IMR-90 (cell line): ENCODE measurements at regions not wholly inside any gene's neighbourhood (a gene's known extent, or its start where the extent isn't known, plus 50 kb on each side); places are given as distances from the start of the nearest gene placed in this dataset.

Experiments used
- ATAC-seq: fragments of 200-7000 bp; cut with Tn5 transposase; 2 replicates; pipeline ENCODE4 v1.9.1; 2020; ENCODE audit warnings: low read depth, mild to moderate bottlenecking, moderate library complexity
- BruUV-seq: library from RNA; stranded (reverse); fragments of 400-500 nt; replicated peaks from 2 replicates; lab custom pipeline; 2021; lab: Mats Ljungman, UMichigan
- CTCF ChIA-PET: fragments of 300-600 bp; formaldehyde crosslinking; extraction: SDS; loops from one replicate; lab custom pipeline; 2021; ENCODE audit warnings: antibody characterized with exemption; lab: Yijun Ruan, JAX
- POLR2A ChIA-PET: fragments of 300-600 bp; sonication (Branson Sonifier 250); formaldehyde crosslinking; loops from one replicate; lab custom pipeline; 2022; ENCODE audit warnings: antibody characterized with exemption; ENCODE audit not compliant: unreplicated experiment; lab: Charles Lee
- DNase-seq: peaks from one replicate; pipeline ENCODE4 v3.0.0; 2013
- H2AFZ ChIP-seq: replicated peaks from 2 replicates; pipeline ENCODE3; 2013; ENCODE audit warnings: low read length, mild to moderate bottlenecking; ENCODE audit not compliant: poor library complexity
- H2AK5ac ChIP-seq: 2 replicates; pipeline ENCODE4 v1.6.1; 2013; ENCODE audit warnings: low read depth, low read length, inconsistent platforms
- H2AK9ac ChIP-seq: replicated peaks from 2 replicates; pipeline ENCODE3; 2013; ENCODE audit warnings: mild to moderate bottlenecking, low read depth, low read length, moderate library complexity; ENCODE audit not compliant: poor library complexity
- H2BK120ac ChIP-seq: 2 replicates; pipeline ENCODE4 v1.6.1; 2013; ENCODE audit warnings: low read depth, low read length, inconsistent platforms
- H2BK15ac ChIP-seq: 3 replicates; pipeline ENCODE4 v1.6.1; 2013; ENCODE audit warnings: low read depth, low read length, inconsistent platforms
- H2BK20ac ChIP-seq: 2 replicates; pipeline ENCODE4 v1.6.1; 2013; ENCODE audit warnings: low read depth, mild to moderate bottlenecking, inconsistent platforms, low read length, moderate library complexity
- H2BK5ac ChIP-seq: 2 replicates; pipeline ENCODE4 v1.6.1; 2013; ENCODE audit warnings: mild to moderate bottlenecking, low read depth, low read length, inconsistent platforms; ENCODE audit not compliant: poor library complexity, severe bottlenecking
- H3K14ac ChIP-seq: replicated peaks from 2 replicates; pipeline ENCODE4 v1.6.1; 2013; ENCODE audit warnings: low read depth, low read length, inconsistent platforms
- H3K18ac ChIP-seq: 2 replicates; pipeline ENCODE4 v1.6.1; 2013; ENCODE audit warnings: low read depth, low read length, control low read depth
- H3K23ac ChIP-seq: 2 replicates; pipeline ENCODE4 v1.6.1; 2013; ENCODE audit warnings: low read depth, low read length, inconsistent platforms
- H3K27ac ChIP-seq: 2 replicates; pipeline ENCODE4 v1.5.1; 2013; ENCODE audit warnings: mild to moderate bottlenecking, control low read depth, low read length; ENCODE audit not compliant: insufficient read depth
- H3K27me3 ChIP-seq: 2 replicates; pipeline ENCODE4 v1.6.1; 2013; ENCODE audit warnings: low read length; ENCODE audit not compliant: control insufficient read depth, insufficient read depth
- H3K36me3 ChIP-seq: 2 replicates; pipeline ENCODE4 v1.6.1; 2013; ENCODE audit warnings: low read length, mixed read lengths; ENCODE audit not compliant: control insufficient read depth, insufficient read depth
- H3K4ac ChIP-seq: 2 replicates; pipeline ENCODE4 v1.6.1; 2013; ENCODE audit warnings: low read depth, low read length, inconsistent platforms
- H3K4me1 ChIP-seq: 2 replicates; pipeline ENCODE4 v1.6.1; 2013; ENCODE audit warnings: low read length, mixed read lengths; ENCODE audit not compliant: control insufficient read depth, insufficient read depth
- H3K4me2 ChIP-seq: 2 replicates; pipeline ENCODE4 v1.6.1; 2013; ENCODE audit warnings: low read depth, mild to moderate bottlenecking, control low read depth, low read length, moderate library complexity
- H3K4me3 ChIP-seq: 2 replicates; pipeline ENCODE4 v1.5.1; 2013; ENCODE audit warnings: low read depth, mild to moderate bottlenecking, control low read depth, low read length, moderate library complexity; ENCODE audit not compliant: insufficient read depth
- H3K56ac ChIP-seq: 2 replicates; pipeline ENCODE4 v1.6.1; 2013; ENCODE audit warnings: low read length, inconsistent platforms; ENCODE audit not compliant: insufficient read depth; ENCODE audit errors: extremely low read depth
- H3K79me1 ChIP-seq, 2 experiments: 2 replicates each; pipeline ENCODE4 v1.6.1; 2013; ENCODE audit warnings: low read length in 2 of 2, inconsistent platforms in 1 of 2, low read depth in 1 of 2
- H3K9ac ChIP-seq: 2 replicates; pipeline ENCODE4 v1.6.1; 2013; ENCODE audit warnings: low read depth, low read length, control low read depth
- H3K9me1 ChIP-seq: 2 replicates; pipeline ENCODE4 v1.6.1; 2013; ENCODE audit warnings: low read length, inconsistent platforms; ENCODE audit not compliant: insufficient read depth
- H3K9me3 ChIP-seq: 2 replicates; pipeline ENCODE4 v1.6.1; 2013; ENCODE audit warnings: low read length; ENCODE audit not compliant: control insufficient read depth, insufficient read depth
- H4K20me1 ChIP-seq: 2 replicates; pipeline ENCODE4 v1.6.1; 2013; ENCODE audit warnings: low read length, inconsistent platforms; ENCODE audit not compliant: insufficient read depth
- H4K5ac ChIP-seq: 2 replicates; pipeline ENCODE4 v1.6.1; 2013; ENCODE audit warnings: mild to moderate bottlenecking, low read depth, low read length, control low read depth
- H4K8ac ChIP-seq, 2 experiments: 2 replicates each; pipeline ENCODE4 v1.6.1; 2013; ENCODE audit warnings: low read depth in 2 of 2, low read length in 2 of 2, control low read depth in 1 of 2, inconsistent platforms in 1 of 2
- H4K91ac ChIP-seq: 2 replicates; pipeline ENCODE4 v1.6.1; 2013; ENCODE audit warnings: low read depth, low read length, inconsistent platforms; ENCODE audit not compliant: insufficient read depth
- BHLHE40 ChIP-seq: fragments of 150-350 bp; IDR thresholded peaks from 2 replicates; pipeline ENCODE4 v1.6.1; 2016; ENCODE audit warnings: mild to moderate bottlenecking, low read depth, low read length
- CEBPB ChIP-seq: IDR thresholded peaks from 2 replicates; pipeline ENCODE4 v1.6.1; 2012; ENCODE audit warnings: low read depth, low read length, improper control_type of control experiment
- CHD1 ChIP-seq: IDR thresholded peaks from 2 replicates; pipeline ENCODE4 v1.6.1; 2012; ENCODE audit warnings: low read depth, low read length, improper control_type of control experiment
- FOS ChIP-seq: fragments of 150-350 bp; IDR thresholded peaks from 2 replicates; pipeline ENCODE4 v1.6.1; 2016; ENCODE audit warnings: low read depth, low read length
- MAFK ChIP-seq: IDR thresholded peaks from 2 replicates; pipeline ENCODE4 v1.6.1; 2012; ENCODE audit warnings: low read depth, low read length, improper control_type of control experiment
- MAZ ChIP-seq: IDR thresholded peaks from 2 replicates; pipeline ENCODE4 v1.6.1; 2012; ENCODE audit warnings: low read depth, mild to moderate bottlenecking, low read length, improper control_type of control experiment, moderate library complexity, borderline replicate concordance
- MXI1 ChIP-seq: IDR thresholded peaks from 2 replicates; pipeline ENCODE4 v1.6.1; 2012; ENCODE audit warnings: low read depth, mild to moderate bottlenecking, low read length, moderate library complexity, borderline replicate concordance
- NFE2L2 ChIP-seq: fragments of 150-350 bp; IDR thresholded peaks from 2 replicates; pipeline ENCODE4 v1.6.1; 2016; ENCODE audit warnings: low read depth, mild to moderate bottlenecking, low read length
- POLR2A ChIP-seq: IDR thresholded peaks from 2 replicates; pipeline ENCODE4 v1.6.1; 2012; ENCODE audit warnings: mild to moderate bottlenecking, low read depth, low read length
- RAD21 ChIP-seq: IDR thresholded peaks from 2 replicates; pipeline ENCODE4 v1.6.1; 2012; ENCODE audit warnings: low read length, improper control_type of control experiment
- RCOR1 ChIP-seq: IDR thresholded peaks from 2 replicates; pipeline ENCODE4 v1.6.1; 2012; ENCODE audit warnings: mild to moderate bottlenecking, low read length, improper control_type of control experiment; ENCODE audit not compliant: insufficient replicate concordance
- RFX5 ChIP-seq: IDR thresholded peaks from 2 replicates; pipeline ENCODE4 v1.8.0; 2012; ENCODE audit warnings: low read depth, mild to moderate bottlenecking, low read length, moderate library complexity
- SMC3 ChIP-seq: fragments of 150-350 bp; IDR thresholded peaks from 2 replicates; pipeline ENCODE4 v1.6.1; 2016; ENCODE audit warnings: low read depth, mild to moderate bottlenecking, antibody characterized with exemption, low read length, moderate library complexity
- WGBS, 2 experiments: methylation state at CpG; one replicate each; pipeline versions ENCODE4 v1.1.5 to v1.1.7; 2013; ENCODE audit warnings: missing lambda C conversion rate in 2 of 2; ENCODE audit not compliant: insufficient read length in 1 of 2; ENCODE audit errors: extremely low coverage in 2 of 2; 5-methylcytosine and 5-hydroxymethylcytosine counted together
- dilution Hi-C: fragments of 300-500 bp; cut with HindIII; formaldehyde crosslinking; loops from one replicate; pipeline ENCODE4 v1.14.3; 2018; ENCODE audit warnings: low sequenced_read_pairs; ENCODE audit not compliant: unreplicated experiment
- in situ Hi-C: fragments of 300-500 bp; cut with MboI; formaldehyde crosslinking; loops from 3 replicates; pipeline ENCODE4 v1.14.3; 2019; ENCODE audit warnings: low sequenced_read_pairs, inconsistent platforms, mixed read lengths
- intact Hi-C: fragments of 100-400 bp; cut with micrococcal nuclease; formaldehyde crosslinking; loops from 2 replicates; pipeline ENCODE4 v1.10.0; 2022
- TF ChIP-seq, protein P1 (sequence below): fragments of 150-350 bp; IDR thresholded peaks from 2 replicates; pipeline ENCODE4 v1.6.1; 2017; ENCODE audit warnings: mild to moderate bottlenecking, antibody characterized with exemption, low read length, low read depth
- TF ChIP-seq, protein P2 (sequence below): conservative IDR thresholded peaks from 2 replicates; pipeline ENCODE4 v1.5.1; 2012; ENCODE audit warnings: mild to moderate bottlenecking, low read depth, low read length, improper control_type of control experiment
- TF ChIP-seq, protein P3 (sequence below): fragments of 150-350 bp; IDR thresholded peaks from 2 replicates; pipeline ENCODE4 v1.6.1; 2016; ENCODE audit warnings: low read depth, mild to moderate bottlenecking, low read length, moderate library complexity, borderline replicate concordance

DNA sequence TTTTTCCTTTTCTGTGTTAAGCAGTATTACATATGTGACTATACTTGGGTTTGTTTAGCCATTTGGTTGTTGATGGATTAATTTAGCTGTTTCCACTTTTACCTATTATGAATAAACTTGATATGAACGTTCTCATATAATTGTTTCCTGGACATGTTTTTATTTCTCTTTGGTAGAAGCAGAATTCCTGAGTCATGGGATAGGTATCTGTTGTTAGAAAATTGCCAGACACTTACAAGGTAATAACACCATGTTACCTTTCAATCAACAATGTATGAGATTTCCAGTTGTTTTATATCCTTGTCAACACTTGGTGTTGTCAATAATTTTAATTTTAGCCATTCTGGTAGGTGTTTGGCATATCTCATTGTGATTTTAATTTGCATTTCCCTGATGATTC is 475.4 kb downstream of the IGSF11 start:
- Histone ChIP-seq H3K4ac (no peak overlapping the region), H3K4me3 (no peak overlapping the region), H2BK5ac (no peak overlapping the region), H3K9me3 (no peaks in the 10 kb centered on the region), H3K4me2 (no peak overlapping the region), H4K20me1 (no peaks in the 10 kb centered on the region), H4K8ac (no peak overlapping the region), H2AK5ac (no peak overlapping the region), H3K27me3 (no peaks in the 10 kb centered on the region), H2BK20ac (no peak overlapping the region), H4K5ac (no peak overlapping the region), H3K18ac (no peak overlapping the region), H3K4me1 (no peaks in the 10 kb centered on the region), H2AFZ (no peak overlapping the region), H3K36me3 (no peaks in the 10 kb centered on the region), H3K9ac (no peak overlapping the region), H3K14ac (no peak overlapping the region), H2BK120ac (no peak overlapping the region), H3K79me1 (no peaks in the 10 kb centered on the region), H4K91ac (no peak overlapping the region), H3K56ac (no peak overlapping the region), H2AK9ac (no peak overlapping the region), H3K9me1 (no peaks in the 10 kb centered on the region), H3K27ac (no peak overlapping the region), H2BK15ac (no peak overlapping the region), H3K23ac (no peak overlapping the region)
- POLR2A ChIA-PET, result no interaction called here
- TF ChIP-seq CEBPB (no peak), RAD21 (no peak), MXI1 (no peak), MAZ (no peak), FOS (no peak), RFX5 (no peak), MAFK (no peak), CHD1 (no peak), RCOR1 (no peak), NFE2L2 (no peak), POLR2A (no peak), BHLHE40 (no peak), SMC3 (no peak)
- TF ChIP-seq, protein P1, sequence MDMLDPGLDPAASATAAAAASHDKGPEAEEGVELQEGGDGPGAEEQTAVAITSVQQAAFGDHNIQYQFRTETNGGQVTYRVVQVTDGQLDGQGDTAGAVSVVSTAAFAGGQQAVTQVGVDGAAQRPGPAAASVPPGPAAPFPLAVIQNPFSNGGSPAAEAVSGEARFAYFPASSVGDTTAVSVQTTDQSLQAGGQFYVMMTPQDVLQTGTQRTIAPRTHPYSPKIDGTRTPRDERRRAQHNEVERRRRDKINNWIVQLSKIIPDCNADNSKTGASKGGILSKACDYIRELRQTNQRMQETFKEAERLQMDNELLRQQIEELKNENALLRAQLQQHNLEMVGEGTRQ, result no peak
- TF ChIP-seq, protein P2, sequence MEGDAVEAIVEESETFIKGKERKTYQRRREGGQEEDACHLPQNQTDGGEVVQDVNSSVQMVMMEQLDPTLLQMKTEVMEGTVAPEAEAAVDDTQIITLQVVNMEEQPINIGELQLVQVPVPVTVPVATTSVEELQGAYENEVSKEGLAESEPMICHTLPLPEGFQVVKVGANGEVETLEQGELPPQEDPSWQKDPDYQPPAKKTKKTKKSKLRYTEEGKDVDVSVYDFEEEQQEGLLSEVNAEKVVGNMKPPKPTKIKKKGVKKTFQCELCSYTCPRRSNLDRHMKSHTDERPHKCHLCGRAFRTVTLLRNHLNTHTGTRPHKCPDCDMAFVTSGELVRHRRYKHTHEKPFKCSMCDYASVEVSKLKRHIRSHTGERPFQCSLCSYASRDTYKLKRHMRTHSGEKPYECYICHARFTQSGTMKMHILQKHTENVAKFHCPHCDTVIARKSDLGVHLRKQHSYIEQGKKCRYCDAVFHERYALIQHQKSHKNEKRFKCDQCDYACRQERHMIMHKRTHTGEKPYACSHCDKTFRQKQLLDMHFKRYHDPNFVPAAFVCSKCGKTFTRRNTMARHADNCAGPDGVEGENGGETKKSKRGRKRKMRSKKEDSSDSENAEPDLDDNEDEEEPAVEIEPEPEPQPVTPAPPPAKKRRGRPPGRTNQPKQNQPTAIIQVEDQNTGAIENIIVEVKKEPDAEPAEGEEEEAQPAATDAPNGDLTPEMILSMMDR, result no peak
- TF ChIP-seq, protein P3, sequence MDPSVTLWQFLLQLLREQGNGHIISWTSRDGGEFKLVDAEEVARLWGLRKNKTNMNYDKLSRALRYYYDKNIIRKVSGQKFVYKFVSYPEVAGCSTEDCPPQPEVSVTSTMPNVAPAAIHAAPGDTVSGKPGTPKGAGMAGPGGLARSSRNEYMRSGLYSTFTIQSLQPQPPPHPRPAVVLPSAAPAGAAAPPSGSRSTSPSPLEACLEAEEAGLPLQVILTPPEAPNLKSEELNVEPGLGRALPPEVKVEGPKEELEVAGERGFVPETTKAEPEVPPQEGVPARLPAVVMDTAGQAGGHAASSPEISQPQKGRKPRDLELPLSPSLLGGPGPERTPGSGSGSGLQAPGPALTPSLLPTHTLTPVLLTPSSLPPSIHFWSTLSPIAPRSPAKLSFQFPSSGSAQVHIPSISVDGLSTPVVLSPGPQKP, result no peak
- dilution Hi-C loops, result no loop called here
- no peak for DNase-seq
- no TSS peak for BruUV-seq
- no CpG with 5 or more reads among the region's 1 CpG for WGBS, 2 experiments
- intact Hi-C loops, result no loop called here
- ATAC-seq, result no peak
- CTCF ChIA-PET, result no interaction called here
- in situ Hi-C loops, result no loop called here
